Endothelial cell of umbilical vein (primary cell): ENCODE measurements at regions not wholly inside any gene's neighbourhood (a gene's known extent, or its start where the extent isn't known, plus 50 kb on each side); places are given as distances from the start of the nearest gene placed in this dataset.

Source experiments
- BruUV-seq: library from RNA; stranded (reverse); fragments of 400-500 nt; replicated peaks from 2 replicates; lab custom pipeline; 2021; lab: Mats Ljungman, UMichigan
- CTCF ChIA-PET: fragments of 300-600, 350-600 bp; sonication (Branson Sonifier 250); formaldehyde crosslinking; loops from one replicate; lab custom pipeline; 2021; ENCODE audit warnings: antibody characterized with exemption, inconsistent platforms; lab: Charles Lee
- POLR2A ChIA-PET: fragments of 300-600, 350-600 bp; sonication (Branson Sonifier 250); formaldehyde crosslinking; loops from one replicate; lab custom pipeline; 2021; ENCODE audit warnings: antibody characterized with exemption, inconsistent platforms; lab: Charles Lee
- DNase-seq: peaks from one replicate; pipeline ENCODE4 v3.0.0-alpha.2; 2011; ENCODE audit warnings: low read depth, low spot score
- FAIRE-seq: peaks from 2 replicates; lab custom pipeline; 2011; peaks lifted over from hg19 to GRCh38; lab: Jason Lieb, UNC
- H2AFZ ChIP-seq: 2 replicates; pipeline ENCODE4 v1.6.0; 2012; ENCODE audit warnings: low read depth, low read length, control low read depth, inconsistent platforms
- H3K27ac ChIP-seq: 2 replicates; pipeline ENCODE4 v1.5.1; 2011; ENCODE audit warnings: low read depth, mild to moderate bottlenecking, control low read depth, low read length, moderate library complexity; ENCODE audit not compliant: insufficient read depth
- H3K27me3 ChIP-seq, 2 experiments: 2 replicates each; pipeline versions ENCODE4 v1.6.0 to v1.6.1; 2011; ENCODE audit warnings: low read length in 2 of 2, mixed read lengths in 1 of 2; ENCODE audit not compliant: control insufficient read depth in 2 of 2, insufficient read depth in 2 of 2
- H3K36me3 ChIP-seq, 2 experiments: 2 replicates in 1 of 2; 3 replicates in 1 of 2; pipeline ENCODE4 v1.5.1; 2011; ENCODE audit warnings: low read length in 2 of 2, mild to moderate bottlenecking in 1 of 2, moderate library complexity in 1 of 2; ENCODE audit not compliant: control insufficient read depth in 2 of 2, insufficient read depth in 2 of 2; ENCODE audit errors: extremely low read depth in 1 of 2
- H3K4me1 ChIP-seq: 3 replicates; pipeline ENCODE4 v1.5.1; 2011; ENCODE audit warnings: mild to moderate bottlenecking, low read length; ENCODE audit not compliant: control insufficient read depth, insufficient read depth; ENCODE audit errors: extremely low read depth
- H3K4me2 ChIP-seq: 2 replicates; pipeline ENCODE4 v1.6.1; 2011; ENCODE audit warnings: low read length, control low read depth, mixed read lengths; ENCODE audit not compliant: insufficient read depth
- H3K4me3 ChIP-seq, 3 experiments: fragments of 200-600 bp in 1 of 3; sonication (generic), shearing (Covaris generic) in 1 of 3; replicated peaks in 1 of 3; 2 replicates each; pipeline ENCODE4 v1.5.1; 2011 to 2016; ENCODE audit warnings: control low read depth in 3 of 3, low read length in 3 of 3, mild to moderate bottlenecking in 2 of 3, inconsistent platforms in 1 of 3, low read depth in 1 of 3, moderate library complexity in 1 of 3; ENCODE audit not compliant: insufficient read depth in 1 of 3
- H3K79me2 ChIP-seq: 2 replicates; pipeline ENCODE4 v1.6.0; 2012; ENCODE audit warnings: low read length, inconsistent platforms; ENCODE audit not compliant: control insufficient read depth, insufficient read depth
- H3K9ac ChIP-seq: replicated peaks from 2 replicates; pipeline ENCODE3; 2011; ENCODE audit warnings: low read length, control low read depth; ENCODE audit not compliant: insufficient read depth; ENCODE audit errors: extremely low read depth
- H3K9me1 ChIP-seq: replicated peaks from 3 replicates; pipeline ENCODE4 v1.6.0; 2011; ENCODE audit warnings: mild to moderate bottlenecking, low read length; ENCODE audit not compliant: control insufficient read depth, insufficient read depth; ENCODE audit errors: extremely low read depth
- H3K9me3 ChIP-seq: replicated peaks from 2 replicates; pipeline ENCODE4 v1.5.1; 2012; ENCODE audit warnings: low read length, inconsistent platforms; ENCODE audit not compliant: control insufficient read depth, insufficient read depth
- H4K20me1 ChIP-seq: replicated peaks from 2 replicates; pipeline ENCODE3; 2011; ENCODE audit warnings: mild to moderate bottlenecking, low read length; ENCODE audit not compliant: control insufficient read depth, insufficient read depth; ENCODE audit errors: extremely low read depth
- EZH2 ChIP-seq: IDR thresholded peaks from 2 replicates; pipeline ENCODE4 v1.6.1; 2012; ENCODE audit warnings: borderline replicate concordance, low read depth, mild to moderate bottlenecking, moderate library complexity, low read length, inconsistent platforms; ENCODE audit not compliant: severe bottlenecking
- FOS ChIP-seq: IDR thresholded peaks from 2 replicates; pipeline ENCODE4 v1.6.1; 2011; ENCODE audit warnings: mild to moderate bottlenecking, low read length, moderate library complexity, borderline replicate concordance; ENCODE audit not compliant: insufficient read depth
- GATA2 ChIP-seq: IDR thresholded peaks from 2 replicates; pipeline ENCODE4 v1.7.0; 2011; ENCODE audit warnings: low read depth, mild to moderate bottlenecking, moderate library complexity, mixed read lengths, low read length; ENCODE audit not compliant: insufficient read length, insufficient read depth
- JUN ChIP-seq: IDR thresholded peaks from 2 replicates; pipeline ENCODE4 v1.6.1; 2011; ENCODE audit warnings: borderline replicate concordance, low read depth; ENCODE audit not compliant: insufficient read length, insufficient read depth
- MYC ChIP-seq: IDR thresholded peaks from one replicate; pipeline ENCODE4 v1.6.1; 2011; ENCODE audit warnings: mild to moderate bottlenecking, low read depth, low read length
- POLR2A ChIP-seq: IDR thresholded peaks from 2 replicates; pipeline ENCODE4 v1.6.1; 2012; ENCODE audit warnings: low read depth, mild to moderate bottlenecking, control low read depth, low read length
- POLR2AphosphoS5 ChIP-seq: IDR thresholded peaks from 2 replicates; pipeline ENCODE4 v1.6.1; 2012; ENCODE audit warnings: low read depth, mild to moderate bottlenecking, control low read depth, low read length, moderate library complexity; ENCODE audit not compliant: insufficient read depth
- dilution Hi-C: fragments of 300-500 bp; cut with MboI; formaldehyde crosslinking; loops from one replicate; pipeline ENCODE4 v1.15.0; 2019; ENCODE audit warnings: low sequenced_read_pairs; ENCODE audit not compliant: extremely low pct_ligation_motif_present
- intact Hi-C: fragments of 100-400 bp; cut with micrococcal nuclease; formaldehyde crosslinking; loops from one replicate; pipeline ENCODE4 v1.10.0; 2022
- TF ChIP-seq, protein P1 (sequence below), 2 donors: IDR thresholded peaks; 1 replicate in 1 of 2; 2 replicates in 1 of 2; pipeline ENCODE4 v1.5.1; 2011; ENCODE audit warnings: low read length in 2 of 2, mild to moderate bottlenecking in 2 of 2, moderate library complexity in 2 of 2, control low read depth in 1 of 2, inconsistent platforms in 1 of 2, low read depth in 1 of 2; ENCODE audit not compliant: insufficient read depth in 1 of 2; ENCODE audit errors: extremely low read depth in 1 of 2
- TF ChIP-seq, protein P2 (sequence below): IDR thresholded peaks from 2 replicates; pipeline ENCODE4 v1.6.1; 2011; ENCODE audit not compliant: insufficient read depth, insufficient read length

DNA sequence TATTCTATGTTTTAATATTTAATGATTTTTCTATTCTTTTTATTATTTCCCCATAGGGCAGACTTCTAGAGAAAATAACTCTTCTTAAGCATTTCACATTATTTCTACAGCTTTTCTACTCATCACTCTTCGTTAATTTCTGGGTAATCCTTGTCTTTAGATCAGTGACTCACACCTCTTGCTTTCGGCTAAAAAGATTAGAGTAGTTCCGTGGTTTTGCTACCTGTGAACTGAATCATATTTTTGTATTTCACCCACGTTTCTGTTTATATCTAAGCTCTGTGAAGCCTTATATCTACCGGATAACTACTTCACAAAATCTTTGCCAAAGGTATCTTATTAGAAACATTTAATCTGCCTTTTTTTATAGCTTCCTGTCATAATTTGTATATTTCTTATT is 685.5 kb upstream of the FSHR start:
- H3K36me3 ChIP-seq: no peaks in the 10 kb centered on the region
- H3K9me1 ChIP-seq: no peaks in the 10 kb centered on the region
- DNase-seq (no peak), FAIRE-seq (no peak)
- H3K9me3 ChIP-seq: no peaks in the 10 kb centered on the region
- no peaks in the 10 kb centered on the region for H3K27me3 ChIP-seq
- ChIA-PET CTCF (no interaction called here), POLR2A (no interaction called here)
- no peak overlapping the region for H3K4me2 ChIP-seq
- TF ChIP-seq, protein P1, sequence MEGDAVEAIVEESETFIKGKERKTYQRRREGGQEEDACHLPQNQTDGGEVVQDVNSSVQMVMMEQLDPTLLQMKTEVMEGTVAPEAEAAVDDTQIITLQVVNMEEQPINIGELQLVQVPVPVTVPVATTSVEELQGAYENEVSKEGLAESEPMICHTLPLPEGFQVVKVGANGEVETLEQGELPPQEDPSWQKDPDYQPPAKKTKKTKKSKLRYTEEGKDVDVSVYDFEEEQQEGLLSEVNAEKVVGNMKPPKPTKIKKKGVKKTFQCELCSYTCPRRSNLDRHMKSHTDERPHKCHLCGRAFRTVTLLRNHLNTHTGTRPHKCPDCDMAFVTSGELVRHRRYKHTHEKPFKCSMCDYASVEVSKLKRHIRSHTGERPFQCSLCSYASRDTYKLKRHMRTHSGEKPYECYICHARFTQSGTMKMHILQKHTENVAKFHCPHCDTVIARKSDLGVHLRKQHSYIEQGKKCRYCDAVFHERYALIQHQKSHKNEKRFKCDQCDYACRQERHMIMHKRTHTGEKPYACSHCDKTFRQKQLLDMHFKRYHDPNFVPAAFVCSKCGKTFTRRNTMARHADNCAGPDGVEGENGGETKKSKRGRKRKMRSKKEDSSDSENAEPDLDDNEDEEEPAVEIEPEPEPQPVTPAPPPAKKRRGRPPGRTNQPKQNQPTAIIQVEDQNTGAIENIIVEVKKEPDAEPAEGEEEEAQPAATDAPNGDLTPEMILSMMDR (IDR thresholded peaks at IDR 0.05; ENCODE audit: extremely low read depth in 1 of 2, insufficient read depth in 1 of 2, low read depth in 1 of 2, low read length in 2 of 2): no peak
- TF ChIP-seq GATA2 (no peak), FOS (no peak), MYC (no peak), EZH2 (no peak), JUN (no peak), POLR2A (no peak), POLR2AphosphoS5 (no peak)
- TF ChIP-seq, protein P2, sequence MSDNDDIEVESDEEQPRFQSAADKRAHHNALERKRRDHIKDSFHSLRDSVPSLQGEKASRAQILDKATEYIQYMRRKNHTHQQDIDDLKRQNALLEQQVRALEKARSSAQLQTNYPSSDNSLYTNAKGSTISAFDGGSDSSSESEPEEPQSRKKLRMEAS: no peak
- no peaks in the 10 kb centered on the region for H4K20me1 ChIP-seq
- no peak overlapping the region for H2AFZ ChIP-seq
- H3K79me2 ChIP-seq: no peaks in the 10 kb centered on the region
- H3K9ac ChIP-seq: no peak overlapping the region
- no TSS peak for BruUV-seq
- H3K4me3 ChIP-seq: no peak overlapping the region
- dilution Hi-C loops: no loop called here
- H3K27ac ChIP-seq: no peak overlapping the region
- intact Hi-C loops: no loop called here
- H3K4me1 ChIP-seq: no peaks in the 10 kb centered on the region
